ENCODE measurements at regions not wholly inside any gene's neighbourhood (a gene's known extent, or its start where the extent isn't known, plus 50 kb on each side); places are given as distances from the start of the nearest gene placed in this dataset.

DNA sequence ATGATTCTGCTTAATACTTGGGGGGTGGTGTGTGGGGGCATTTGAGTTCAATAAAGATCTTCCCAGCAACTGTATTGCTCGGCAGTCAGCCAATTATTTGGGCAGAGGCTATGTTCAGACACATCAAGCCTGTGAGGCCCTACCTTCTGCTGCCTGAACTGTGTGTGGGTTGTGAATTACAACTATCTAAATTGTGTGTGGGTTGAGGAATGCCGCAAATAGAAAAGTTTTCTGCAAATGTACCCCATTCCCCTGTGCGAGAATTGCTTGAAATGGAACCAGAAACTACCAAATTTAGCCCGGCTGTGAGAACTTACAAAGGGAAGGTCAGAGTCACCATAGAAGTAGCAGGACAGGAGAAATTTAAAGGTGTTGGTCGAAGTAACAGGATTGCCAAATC is 360.0 kb upstream of the PIK3R1 start:
- TF ChIP-seq FOXJ3 (CRISPR knock-in tag; IDR thresholded peaks at IDR 0.05; ENCODE audit: borderline replicate concordance) = no peak
- TF ChIP-seq, protein P1, sequence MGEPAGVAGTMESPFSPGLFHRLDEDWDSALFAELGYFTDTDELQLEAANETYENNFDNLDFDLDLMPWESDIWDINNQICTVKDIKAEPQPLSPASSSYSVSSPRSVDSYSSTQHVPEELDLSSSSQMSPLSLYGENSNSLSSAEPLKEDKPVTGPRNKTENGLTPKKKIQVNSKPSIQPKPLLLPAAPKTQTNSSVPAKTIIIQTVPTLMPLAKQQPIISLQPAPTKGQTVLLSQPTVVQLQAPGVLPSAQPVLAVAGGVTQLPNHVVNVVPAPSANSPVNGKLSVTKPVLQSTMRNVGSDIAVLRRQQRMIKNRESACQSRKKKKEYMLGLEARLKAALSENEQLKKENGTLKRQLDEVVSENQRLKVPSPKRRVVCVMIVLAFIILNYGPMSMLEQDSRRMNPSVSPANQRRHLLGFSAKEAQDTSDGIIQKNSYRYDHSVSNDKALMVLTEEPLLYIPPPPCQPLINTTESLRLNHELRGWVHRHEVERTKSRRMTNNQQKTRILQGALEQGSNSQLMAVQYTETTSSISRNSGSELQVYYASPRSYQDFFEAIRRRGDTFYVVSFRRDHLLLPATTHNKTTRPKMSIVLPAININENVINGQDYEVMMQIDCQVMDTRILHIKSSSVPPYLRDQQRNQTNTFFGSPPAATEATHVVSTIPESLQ (CRISPR knock-in tag; IDR thresholded peaks at IDR 0.05) = no peak
- TF ChIP-seq ZBTB43 (CRISPR knock-in tag; IDR thresholded peaks at IDR 0.05) = no peak
- TF ChIP-seq, protein P2, sequence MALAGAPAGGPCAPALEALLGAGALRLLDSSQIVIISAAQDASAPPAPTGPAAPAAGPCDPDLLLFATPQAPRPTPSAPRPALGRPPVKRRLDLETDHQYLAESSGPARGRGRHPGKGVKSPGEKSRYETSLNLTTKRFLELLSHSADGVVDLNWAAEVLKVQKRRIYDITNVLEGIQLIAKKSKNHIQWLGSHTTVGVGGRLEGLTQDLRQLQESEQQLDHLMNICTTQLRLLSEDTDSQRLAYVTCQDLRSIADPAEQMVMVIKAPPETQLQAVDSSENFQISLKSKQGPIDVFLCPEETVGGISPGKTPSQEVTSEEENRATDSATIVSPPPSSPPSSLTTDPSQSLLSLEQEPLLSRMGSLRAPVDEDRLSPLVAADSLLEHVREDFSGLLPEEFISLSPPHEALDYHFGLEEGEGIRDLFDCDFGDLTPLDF (CRISPR knock-in tag; IDR thresholded peaks at IDR 0.05) = no peak
- TF ChIP-seq ZNF263 (CRISPR knock-in tag; IDR thresholded peaks at IDR 0.05; ENCODE audit: low read depth) = no peak
- TF ChIP-seq SMAD3 (CRISPR knock-in tag; IDR thresholded peaks at IDR 0.05; ENCODE audit: borderline replicate concordance) = no peak
- TF ChIP-seq ZNF121 (CRISPR knock-in tag; IDR thresholded peaks at IDR 0.05) = no peak
- no peak for TF ChIP-seq FOXP1 (CRISPR knock-in tag; IDR thresholded peaks at IDR 0.05; ENCODE audit: borderline replicate concordance)
- TF ChIP-seq, protein P3, sequence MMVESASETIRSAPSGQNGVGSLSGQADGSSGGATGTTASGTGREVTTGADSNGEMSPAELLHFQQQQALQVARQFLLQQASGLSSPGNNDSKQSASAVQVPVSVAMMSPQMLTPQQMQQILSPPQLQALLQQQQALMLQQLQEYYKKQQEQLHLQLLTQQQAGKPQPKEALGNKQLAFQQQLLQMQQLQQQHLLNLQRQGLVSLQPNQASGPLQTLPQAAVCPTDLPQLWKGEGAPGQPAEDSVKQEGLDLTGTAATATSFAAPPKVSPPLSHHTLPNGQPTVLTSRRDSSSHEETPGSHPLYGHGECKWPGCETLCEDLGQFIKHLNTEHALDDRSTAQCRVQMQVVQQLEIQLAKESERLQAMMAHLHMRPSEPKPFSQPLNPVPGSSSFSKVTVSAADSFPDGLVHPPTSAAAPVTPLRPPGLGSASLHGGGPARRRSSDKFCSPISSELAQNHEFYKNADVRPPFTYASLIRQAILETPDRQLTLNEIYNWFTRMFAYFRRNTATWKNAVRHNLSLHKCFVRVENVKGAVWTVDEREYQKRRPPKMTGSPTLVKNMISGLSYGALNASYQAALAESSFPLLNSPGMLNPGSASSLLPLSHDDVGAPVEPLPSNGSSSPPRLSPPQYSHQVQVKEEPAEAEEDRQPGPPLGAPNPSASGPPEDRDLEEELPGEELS (CRISPR knock-in tag; IDR thresholded peaks at IDR 0.05) = no peak
- TF ChIP-seq OVOL2 (CRISPR knock-in tag; IDR thresholded peaks at IDR 0.05; ENCODE audit: borderline replicate concordance) = no peak
- no peak for TF ChIP-seq MXD4 (CRISPR knock-in tag; IDR thresholded peaks at IDR 0.05; ENCODE audit: borderline replicate concordance)
- TF ChIP-seq FOXK1 (CRISPR knock-in tag; IDR thresholded peaks at IDR 0.05) = no peak
- TF ChIP-seq USF2 (CRISPR knock-in tag; IDR thresholded peaks at IDR 0.05) = no peak
- TF ChIP-seq NFATC4 (CRISPR knock-in tag; IDR thresholded peaks at IDR 0.05) = no peak
- no peak for TF ChIP-seq IRF1 (CRISPR knock-in tag; IDR thresholded peaks at IDR 0.05)
- TF ChIP-seq, protein P4, sequence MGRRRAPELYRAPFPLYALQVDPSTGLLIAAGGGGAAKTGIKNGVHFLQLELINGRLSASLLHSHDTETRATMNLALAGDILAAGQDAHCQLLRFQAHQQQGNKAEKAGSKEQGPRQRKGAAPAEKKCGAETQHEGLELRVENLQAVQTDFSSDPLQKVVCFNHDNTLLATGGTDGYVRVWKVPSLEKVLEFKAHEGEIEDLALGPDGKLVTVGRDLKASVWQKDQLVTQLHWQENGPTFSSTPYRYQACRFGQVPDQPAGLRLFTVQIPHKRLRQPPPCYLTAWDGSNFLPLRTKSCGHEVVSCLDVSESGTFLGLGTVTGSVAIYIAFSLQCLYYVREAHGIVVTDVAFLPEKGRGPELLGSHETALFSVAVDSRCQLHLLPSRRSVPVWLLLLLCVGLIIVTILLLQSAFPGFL (CRISPR knock-in tag; IDR thresholded peaks at IDR 0.05; ENCODE audit: borderline replicate concordance) = no peak
- no peak for TF ChIP-seq CBFB (CRISPR knock-in tag; IDR thresholded peaks at IDR 0.05; ENCODE audit: low read depth)
- no peak for TF ChIP-seq ARID4B (CRISPR knock-in tag; IDR thresholded peaks at IDR 0.05; ENCODE audit: borderline replicate concordance)
- no peak for TF ChIP-seq ZNF671 (CRISPR knock-in tag; IDR thresholded peaks at IDR 0.05)
- TF ChIP-seq, protein P5, sequence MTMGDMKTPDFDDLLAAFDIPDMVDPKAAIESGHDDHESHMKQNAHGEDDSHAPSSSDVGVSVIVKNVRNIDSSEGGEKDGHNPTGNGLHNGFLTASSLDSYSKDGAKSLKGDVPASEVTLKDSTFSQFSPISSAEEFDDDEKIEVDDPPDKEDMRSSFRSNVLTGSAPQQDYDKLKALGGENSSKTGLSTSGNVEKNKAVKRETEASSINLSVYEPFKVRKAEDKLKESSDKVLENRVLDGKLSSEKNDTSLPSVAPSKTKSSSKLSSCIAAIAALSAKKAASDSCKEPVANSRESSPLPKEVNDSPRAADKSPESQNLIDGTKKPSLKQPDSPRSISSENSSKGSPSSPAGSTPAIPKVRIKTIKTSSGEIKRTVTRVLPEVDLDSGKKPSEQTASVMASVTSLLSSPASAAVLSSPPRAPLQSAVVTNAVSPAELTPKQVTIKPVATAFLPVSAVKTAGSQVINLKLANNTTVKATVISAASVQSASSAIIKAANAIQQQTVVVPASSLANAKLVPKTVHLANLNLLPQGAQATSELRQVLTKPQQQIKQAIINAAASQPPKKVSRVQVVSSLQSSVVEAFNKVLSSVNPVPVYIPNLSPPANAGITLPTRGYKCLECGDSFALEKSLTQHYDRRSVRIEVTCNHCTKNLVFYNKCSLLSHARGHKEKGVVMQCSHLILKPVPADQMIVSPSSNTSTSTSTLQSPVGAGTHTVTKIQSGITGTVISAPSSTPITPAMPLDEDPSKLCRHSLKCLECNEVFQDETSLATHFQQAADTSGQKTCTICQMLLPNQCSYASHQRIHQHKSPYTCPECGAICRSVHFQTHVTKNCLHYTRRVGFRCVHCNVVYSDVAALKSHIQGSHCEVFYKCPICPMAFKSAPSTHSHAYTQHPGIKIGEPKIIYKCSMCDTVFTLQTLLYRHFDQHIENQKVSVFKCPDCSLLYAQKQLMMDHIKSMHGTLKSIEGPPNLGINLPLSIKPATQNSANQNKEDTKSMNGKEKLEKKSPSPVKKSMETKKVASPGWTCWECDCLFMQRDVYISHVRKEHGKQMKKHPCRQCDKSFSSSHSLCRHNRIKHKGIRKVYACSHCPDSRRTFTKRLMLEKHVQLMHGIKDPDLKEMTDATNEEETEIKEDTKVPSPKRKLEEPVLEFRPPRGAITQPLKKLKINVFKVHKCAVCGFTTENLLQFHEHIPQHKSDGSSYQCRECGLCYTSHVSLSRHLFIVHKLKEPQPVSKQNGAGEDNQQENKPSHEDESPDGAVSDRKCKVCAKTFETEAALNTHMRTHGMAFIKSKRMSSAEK (CRISPR knock-in tag; IDR thresholded peaks at IDR 0.05; ENCODE audit: borderline replicate concordance) = no peak
- Mint-ChIP-seq H3K36me3 (peaks cover 7% of the 10 kb centered on the region), H3K27me3 (ENCODE audit: low read depth) (no peaks in the 10 kb centered on the region), H3K4me3 (no peak overlapping the region), H3K9me3 (peaks cover 14% of the 10 kb centered on the region), H3K27ac (no peak overlapping the region), H3K4me1 (peaks cover 5% of the 10 kb centered on the region; the same call in 1 of the 2 replicates)
- CTCF ChIA-PET = no interaction called here
- ATAC-seq = no peak
- no peak for DNase-seq (ENCODE audit: low spot score)
- POLR2A ChIA-PET = no interaction called here

All from WTC11 (cell line).